Lower lobe of right lung (tissue), 2 donors: ENCODE measurements at regions not wholly inside any gene's neighbourhood (a gene's known extent, or its start where the extent isn't known, plus 50 kb on each side); places are given as distances from the start of the nearest gene placed in this dataset.

Experiments
- ATAC-seq, 2 donors: fragments of 200-7000 bp; cut with Tn5 transposase; one replicate each; pipeline ENCODE4 v1.9.1; 2020 to 2022; ENCODE audit warnings: mild to moderate bottlenecking in 2 of 2, moderate library complexity in 2 of 2
- DNase-seq: peaks from one replicate; pipeline ENCODE4 v3.0.0-alpha.2; 2020
- H3K27ac ChIP-seq: fragments of 200-600 bp; one replicate; pipeline ENCODE4 v1.8.0; 2022
- H3K27me3 ChIP-seq: fragments of 200-600 bp; one replicate; pipeline ENCODE4 v1.8.0; 2022; ENCODE audit warnings: low read depth
- H3K36me3 ChIP-seq: fragments of 200-600 bp; one replicate; pipeline ENCODE4 v1.8.0; 2022; ENCODE audit warnings: mild to moderate bottlenecking
- H3K4me1 ChIP-seq: fragments of 200-600 bp; one replicate; pipeline ENCODE4 v1.8.0; 2022
- H3K4me3 ChIP-seq: fragments of 200-600 bp; one replicate; pipeline ENCODE4 v1.8.0; 2022; ENCODE audit warnings: mild to moderate bottlenecking
- H3K9me3 ChIP-seq: fragments of 200-600 bp; one replicate; pipeline ENCODE4 v1.8.0; 2022
- CTCF ChIP-seq: fragments of 200-600 bp; IDR thresholded peaks from one replicate; pipeline ENCODE4 v1.8.0; 2022; ENCODE audit warnings: antibody characterized with exemption, mild to moderate bottlenecking
- intact Hi-C: fragments of 100-400 bp; cut with DNase I; formaldehyde crosslinking; loops from one replicate; pipeline ENCODE4 v1.11.0; 2022
- donor health status: DM: no; HTN: yes; CAD: no; lungs with severe emphysema.

GRCh38 chr10:36067748-36068147 lies 425.7 kb upstream of the FZD8 start:
- Histone ChIP-seq H3K27ac (no peak overlapping the region), H3K4me3 (no peak overlapping the region), H3K4me1 (no peaks in the 10 kb centered on the region), H3K9me3 (no peaks in the 10 kb centered on the region), H3K27me3 (no peaks in the 10 kb centered on the region), H3K36me3 (no peaks in the 10 kb centered on the region)
- intact Hi-C loops: no loop called here
- no peak for TF ChIP-seq CTCF
- no peak for ATAC-seq
- DNase-seq: no peak

- Histone ChIP-seq H3K27me3 (no peaks in the 10 kb centered on the region), H3K4me1 (no peaks in the 10 kb centered on the region), H3K4me3 (no peak overlapping the region), H3K36me3 (no peaks in the 10 kb centered on the region), H3K9me3 (no peaks in the 10 kb centered on the region), H3K27ac (no peak overlapping the region)
- intact Hi-C loops: no loop called here
- TF ChIP-seq CTCF: no peak
- no peak for DNase-seq
- no peak for ATAC-seq
Observed at GRCh38 chr10:36066850-36067249, 424.8 kb upstream of the FZD8 start.

GRCh38 chr10:36066102-36066501 lies 424.0 kb upstream of the FZD8 start:
- Histone ChIP-seq H3K9me3 (no peaks in the 10 kb centered on the region), H3K27me3 (no peaks in the 10 kb centered on the region), H3K36me3 (no peaks in the 10 kb centered on the region), H3K4me1 (no peaks in the 10 kb centered on the region), H3K27ac (no peak overlapping the region), H3K4me3 (no peak overlapping the region)
- DNase-seq: no peak
- TF ChIP-seq CTCF: no peak
- peak in 1 of 2 donors; percentile 34 for ATAC-seq
- intact Hi-C loops: no loop called here

- DNase-seq (no peak), ATAC-seq (no peak)
- no peak for TF ChIP-seq CTCF
- Histone ChIP-seq H3K27me3 (no peaks in the 10 kb centered on the region), H3K4me3 (no peak overlapping the region), H3K36me3 (no peaks in the 10 kb centered on the region), H3K4me1 (no peaks in the 10 kb centered on the region), H3K9me3 (no peaks in the 10 kb centered on the region), H3K27ac (no peak overlapping the region)
- intact Hi-C loops: no loop called here
Observed at GRCh38 chr10:36063396-36063795, 421.3 kb upstream of the FZD8 start.

GRCh38 chr10:36057731-36058130 lies 415.6 kb upstream of the FZD8 start:
- ATAC-seq: no peak
- intact Hi-C loops: no loop called here
- Histone ChIP-seq H3K36me3 (no peaks in the 10 kb centered on the region), H3K4me1 (no peaks in the 10 kb centered on the region), H3K27ac (no peak overlapping the region), H3K4me3 (no peak overlapping the region), H3K27me3 (no peaks in the 10 kb centered on the region), H3K9me3 (no peaks in the 10 kb centered on the region)
- no peak for DNase-seq
- no peak for TF ChIP-seq CTCF

- H3K27me3 ChIP-seq: no peaks in the 10 kb centered on the region
- intact Hi-C loops: no loop called here
Observed at GRCh38 chr10:36057180-36057579, 415.1 kb upstream of the FZD8 start.

More at GRCh38 chr10:36057180-36057579, 415.1 kb upstream of the FZD8 start:
- Histone ChIP-seq H3K4me1 (no peaks in the 10 kb centered on the region), H3K9me3 (no peaks in the 10 kb centered on the region), H3K36me3 (no peaks in the 10 kb centered on the region), H3K4me3 (no peak overlapping the region), H3K27ac (no peak overlapping the region)
- no peak for ATAC-seq
- no peak for TF ChIP-seq CTCF
- DNase-seq: no peak
